ENCODE measurements at regions not wholly inside any gene's neighbourhood (a gene's known extent, or its start where the extent isn't known, plus 50 kb on each side); places are given as distances from the start of the nearest gene placed in this dataset.

DNA sequence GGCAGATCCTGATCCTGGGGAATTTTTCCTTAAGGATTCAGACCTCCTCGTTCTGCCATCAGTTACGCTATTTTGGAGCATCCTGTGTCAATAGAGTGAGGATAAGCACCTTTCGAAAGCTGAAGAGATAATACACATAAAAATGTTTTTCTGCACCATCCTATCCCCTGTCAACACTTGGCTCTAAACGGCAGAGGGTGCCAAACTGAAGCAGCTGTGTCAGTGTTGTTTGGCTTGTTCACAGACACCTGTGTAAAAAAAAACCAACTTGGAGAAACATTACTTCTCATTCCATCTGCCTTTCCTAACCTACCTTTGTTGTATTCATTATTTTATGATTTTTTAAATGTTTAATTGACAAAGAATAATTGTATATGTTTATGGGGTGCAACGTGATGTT, 417.0 kb upstream of the DDI1 start:
- Histone ChIP-seq H3K4me3 (ENCODE audit: low read depth, low read length) (no peak overlapping the region), H3K27me3 (ENCODE audit: control insufficient read depth, insufficient read depth, low read length) (no peaks in the 10 kb centered on the region), H3K36me3 (ENCODE audit: control insufficient read depth, insufficient read depth, low read length) (no peaks in the 10 kb centered on the region)
- TF ChIP-seq, protein P1, sequence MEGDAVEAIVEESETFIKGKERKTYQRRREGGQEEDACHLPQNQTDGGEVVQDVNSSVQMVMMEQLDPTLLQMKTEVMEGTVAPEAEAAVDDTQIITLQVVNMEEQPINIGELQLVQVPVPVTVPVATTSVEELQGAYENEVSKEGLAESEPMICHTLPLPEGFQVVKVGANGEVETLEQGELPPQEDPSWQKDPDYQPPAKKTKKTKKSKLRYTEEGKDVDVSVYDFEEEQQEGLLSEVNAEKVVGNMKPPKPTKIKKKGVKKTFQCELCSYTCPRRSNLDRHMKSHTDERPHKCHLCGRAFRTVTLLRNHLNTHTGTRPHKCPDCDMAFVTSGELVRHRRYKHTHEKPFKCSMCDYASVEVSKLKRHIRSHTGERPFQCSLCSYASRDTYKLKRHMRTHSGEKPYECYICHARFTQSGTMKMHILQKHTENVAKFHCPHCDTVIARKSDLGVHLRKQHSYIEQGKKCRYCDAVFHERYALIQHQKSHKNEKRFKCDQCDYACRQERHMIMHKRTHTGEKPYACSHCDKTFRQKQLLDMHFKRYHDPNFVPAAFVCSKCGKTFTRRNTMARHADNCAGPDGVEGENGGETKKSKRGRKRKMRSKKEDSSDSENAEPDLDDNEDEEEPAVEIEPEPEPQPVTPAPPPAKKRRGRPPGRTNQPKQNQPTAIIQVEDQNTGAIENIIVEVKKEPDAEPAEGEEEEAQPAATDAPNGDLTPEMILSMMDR (IDR thresholded peaks at IDR 0.05; ENCODE audit: insufficient read depth, low read length, poor library complexity, severe bottlenecking): peak; percentile 41
- DNase-seq (ENCODE audit: low read depth): no peak

DNA sequence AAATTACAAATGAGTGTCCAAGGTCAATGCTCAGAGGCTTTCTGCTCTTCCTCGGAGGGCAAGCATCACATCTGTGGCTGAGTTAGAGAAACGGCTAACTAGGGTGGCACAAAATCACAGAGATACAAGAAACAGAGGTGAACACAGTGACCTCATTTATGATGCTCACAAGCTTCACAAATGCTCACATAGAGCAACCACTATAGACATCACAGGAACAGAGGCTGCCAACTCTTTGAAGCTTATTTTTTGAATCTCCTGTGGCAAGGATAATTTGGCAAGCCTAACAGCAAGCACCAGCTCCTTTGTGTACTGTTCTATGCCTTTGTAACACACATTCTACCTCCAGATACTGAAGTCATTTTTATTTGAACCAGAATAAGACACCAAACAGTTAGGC, 416.5 kb upstream of the DDI1 start:
- no peaks in the 10 kb centered on the region for H3K36me3 ChIP-seq (ENCODE audit: control insufficient read depth, insufficient read depth, low read length)
- no peak for DNase-seq (ENCODE audit: low read depth)
- H3K4me3 ChIP-seq (ENCODE audit: low read depth, low read length): no peak overlapping the region
- no peaks in the 10 kb centered on the region for H3K27me3 ChIP-seq (ENCODE audit: control insufficient read depth, insufficient read depth, low read length)
- TF ChIP-seq, protein P1 (IDR thresholded peaks at IDR 0.05; ENCODE audit: insufficient read depth, low read length, poor library complexity, severe bottlenecking): no peak

- no peaks in the 10 kb centered on the region for H3K36me3 ChIP-seq (ENCODE audit: control insufficient read depth, insufficient read depth, low read length)
- no peak overlapping the region for H3K4me3 ChIP-seq (ENCODE audit: low read depth, low read length)
- DNase-seq (ENCODE audit: low read depth): no peak
- TF ChIP-seq, protein P1 (IDR thresholded peaks at IDR 0.05; ENCODE audit: insufficient read depth, low read length, poor library complexity, severe bottlenecking): no peak
- no peaks in the 10 kb centered on the region for H3K27me3 ChIP-seq (ENCODE audit: control insufficient read depth, insufficient read depth, low read length)
Measured at GRCh38 chr11:103622296-103622695, 414.1 kb upstream of the DDI1 start.

GRCh38 chr11:103623933-103624332, 412.5 kb upstream of the DDI1 start:
- TF ChIP-seq, protein P1 (IDR thresholded peaks at IDR 0.05; ENCODE audit: insufficient read depth, low read length, poor library complexity, severe bottlenecking): no peak
- H3K36me3 ChIP-seq (ENCODE audit: control insufficient read depth, insufficient read depth, low read length): no peaks in the 10 kb centered on the region
- H3K27me3 ChIP-seq (ENCODE audit: control insufficient read depth, insufficient read depth, low read length): no peaks in the 10 kb centered on the region
- no peak for DNase-seq (ENCODE audit: low read depth)
- no peak overlapping the region for H3K4me3 ChIP-seq (ENCODE audit: low read depth, low read length)

GRCh38 chr11:103624708-103625623, 411.5 kb upstream of the DDI1 start:
- DNase-seq (ENCODE audit: low read depth): peak; percentile 91
- H3K36me3 ChIP-seq (ENCODE audit: control insufficient read depth, insufficient read depth, low read length): no peaks in the 10 kb centered on the region
- H3K27me3 ChIP-seq (ENCODE audit: control insufficient read depth, insufficient read depth, low read length): no peaks in the 10 kb centered on the region
- H3K4me3 ChIP-seq (ENCODE audit: low read depth, low read length): no peak overlapping the region
- TF ChIP-seq, protein P1 (IDR thresholded peaks at IDR 0.05; ENCODE audit: insufficient read depth, low read length, poor library complexity, severe bottlenecking): no peak

- TF ChIP-seq, protein P1 (IDR thresholded peaks at IDR 0.05; ENCODE audit: insufficient read depth, low read length, poor library complexity, severe bottlenecking): no peak
- Histone ChIP-seq H3K27me3 (ENCODE audit: control insufficient read depth, insufficient read depth, low read length) (no peaks in the 10 kb centered on the region), H3K36me3 (ENCODE audit: control insufficient read depth, insufficient read depth, low read length) (no peaks in the 10 kb centered on the region), H3K4me3 (ENCODE audit: low read depth, low read length) (no peak overlapping the region)
- no peak for DNase-seq (ENCODE audit: low read depth)
Measured at GRCh38 chr11:103625624-103625965, 410.8 kb upstream of the DDI1 start.
